ENCODE measurements at regions not wholly inside any gene's neighbourhood (a gene's known extent, or its start where the extent isn't known, plus 50 kb on each side); places are given as distances from the start of the nearest gene placed in this dataset.
"Not testable (repeated sequence)": the region's sequence is repeated elsewhere in the genome, so short reads cannot be mapped to it uniquely, and the experiment has no call there.

DNA sequence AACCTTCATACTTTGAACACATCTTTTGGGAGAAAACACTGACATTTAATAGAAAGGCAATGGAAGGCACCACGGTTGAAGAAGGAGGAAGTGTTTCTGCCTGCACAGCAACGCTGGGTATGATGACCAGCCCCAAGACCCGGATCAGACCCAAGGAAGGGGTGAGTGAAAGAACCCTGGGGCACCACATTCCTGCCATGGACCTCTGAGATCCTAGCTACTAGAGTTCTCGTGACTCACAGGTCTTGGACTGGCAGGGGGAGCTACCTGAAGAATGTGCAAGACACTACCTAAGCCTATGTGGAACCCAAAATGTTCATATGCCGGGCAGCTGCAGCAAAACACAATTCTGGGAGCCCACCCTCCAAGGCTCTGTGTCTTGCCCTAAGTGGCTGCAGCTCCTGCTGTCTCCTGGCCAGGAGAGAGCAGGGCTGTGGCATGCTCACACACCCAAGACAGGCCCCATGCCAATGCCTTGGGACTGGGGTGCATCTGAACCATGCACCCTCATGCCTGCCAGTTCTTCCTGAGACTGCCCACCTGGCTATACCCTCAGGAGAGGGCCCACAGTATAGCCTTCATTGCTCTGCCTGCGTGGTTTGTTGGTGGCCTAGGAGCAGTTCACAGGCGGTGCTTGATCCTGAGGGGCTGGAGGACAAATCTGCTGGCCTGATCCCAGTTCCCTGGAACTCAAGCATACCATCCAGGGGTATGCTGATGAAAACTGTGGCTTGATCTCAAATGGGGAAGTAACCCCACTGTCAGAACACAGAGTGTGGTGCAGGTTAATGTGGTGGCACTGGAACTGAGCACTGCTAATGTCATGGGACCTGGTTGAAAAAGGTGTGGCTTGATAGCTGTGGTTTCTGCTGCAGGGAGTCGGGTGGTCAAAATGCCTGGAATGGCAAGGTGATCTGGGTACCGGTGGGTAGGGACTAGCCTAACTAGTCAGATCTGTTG, 353.3 kb upstream of the ARHGEF26 start:
- Mint-ChIP-seq H3K36me3 (peaks cover 0 to 7% (median 2%) of the 10 kb centered on the region in 3 donors), H3K9me3 (peaks cover 0 to 19% (median 10%) of the 10 kb centered on the region in 9 donors), H3K27me3 (peaks cover 1 to 22% (median 4%) of the 10 kb centered on the region in 5 donors), H3K4me3 (no peak overlapping the region), H3K27ac (peak overlapping the region in 1 of 10 donors; percentile 23), H3K4me1 (peaks cover 0 to 7% (median 3%) of the 10 kb centered on the region in 4 donors)
- ATAC-seq (no peak), DNase-seq (no peak)
- POLR2A ChIA-PET: interaction anchor here (1.8 kb wide), 1 partner anchor 478 kb away, joined by 6 read pairs; no protein-coding TSS in a partner anchor

DNA sequence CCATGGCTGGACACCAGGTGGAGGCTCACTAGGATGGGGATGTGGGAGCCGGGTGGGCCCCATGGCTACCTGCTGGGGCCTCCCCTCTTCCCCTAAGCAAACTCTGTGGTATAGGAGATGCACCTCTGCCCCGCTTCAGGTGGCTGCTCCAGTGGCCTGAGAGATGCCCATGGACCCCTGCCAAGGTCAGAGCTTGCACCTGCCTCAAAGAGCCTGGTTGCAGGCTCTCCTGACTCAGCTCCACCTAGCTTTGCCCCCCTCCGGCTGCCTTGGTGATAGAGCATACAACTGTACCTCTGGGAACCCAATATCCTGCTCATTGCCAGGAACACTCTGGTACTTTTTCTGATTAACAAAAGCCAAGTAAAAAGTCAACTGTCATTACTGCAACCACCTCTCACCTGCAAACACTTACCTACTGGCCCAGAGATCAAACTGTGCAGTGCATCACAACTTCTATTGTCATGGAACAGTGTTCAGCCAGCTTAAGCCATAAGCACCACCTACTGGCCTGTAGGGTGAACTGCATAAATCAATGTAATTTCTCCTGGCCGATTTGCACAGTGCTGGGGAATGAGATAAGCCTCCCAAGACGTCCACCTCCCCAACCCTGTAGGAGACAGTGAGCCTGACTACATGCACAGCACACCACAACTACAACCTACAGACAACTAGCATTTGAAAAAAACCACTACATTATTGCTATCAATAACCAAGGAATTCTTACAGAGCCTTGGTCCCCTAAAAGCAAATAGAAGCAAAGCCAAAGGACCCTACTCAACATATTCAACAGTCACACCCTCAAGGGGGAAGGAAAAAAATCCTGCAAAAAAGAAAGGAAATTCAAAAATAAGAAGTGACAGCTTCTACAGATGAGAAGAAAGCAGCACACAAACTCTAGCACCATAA, 352.4 kb upstream of the ARHGEF26 start:
- peak in 9 of 10 donors; percentile 17 to 73 (median 52) for DNase-seq
- H3K27ac Mint-ChIP-seq: peak overlapping the region in 2 of 10 donors; percentile 23 to 24
- peaks cover 0 to 19% (median 10%) of the 10 kb centered on the region in 9 donors for H3K9me3 Mint-ChIP-seq
- peaks cover 0 to 7% (median 2%) of the 10 kb centered on the region in 3 donors for H3K36me3 Mint-ChIP-seq
- peaks cover 0 to 7% (median 3%) of the 10 kb centered on the region in 4 donors for H3K4me1 Mint-ChIP-seq
- H3K4me3 Mint-ChIP-seq: no peak overlapping the region
- H3K27me3 Mint-ChIP-seq: peaks cover 1 to 22% (median 4%) of the 10 kb centered on the region in 5 donors
- POLR2A ChIA-PET: interaction anchor here (0.6 to 1.8 kb wide), 2 partner anchors 478 to 605 kb away, joined by 4 to 6 read pairs; no protein-coding TSS in a partner anchor
- peak; percentile 86 for ATAC-seq

DNA sequence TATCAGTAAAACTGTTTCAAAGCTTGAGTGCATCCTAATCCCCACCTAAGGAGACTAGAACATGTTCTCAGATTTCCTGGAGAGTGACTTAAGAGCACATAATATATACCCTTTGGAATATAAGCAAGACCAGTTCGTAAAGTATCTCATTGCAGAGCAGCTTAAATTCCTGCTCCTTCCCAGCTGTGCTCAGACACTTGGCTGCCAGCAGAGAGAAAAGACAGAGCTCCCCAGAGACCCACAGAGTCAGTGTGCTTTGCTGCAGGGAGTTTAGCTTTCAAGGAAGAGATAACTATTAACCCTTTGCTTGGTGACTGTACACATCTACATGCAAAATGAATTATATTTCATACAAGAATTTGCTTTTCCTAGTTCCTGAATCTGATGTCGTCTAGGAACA, 338.1 kb upstream of the ARHGEF26 start:
- no peak for DNase-seq
- Mint-ChIP-seq H3K4me3 (no peak overlapping the region), H3K27ac (no peak overlapping the region), H3K9me3 (no peaks in the 10 kb centered on the region), H3K36me3 (no peaks in the 10 kb centered on the region), H3K4me1 (no peaks in the 10 kb centered on the region), H3K27me3 (peaks cover 0 to 14% (median 3%) of the 10 kb centered on the region in 5 donors)
- POLR2A ChIA-PET: no interaction called here
- ATAC-seq: no peak

DNA sequence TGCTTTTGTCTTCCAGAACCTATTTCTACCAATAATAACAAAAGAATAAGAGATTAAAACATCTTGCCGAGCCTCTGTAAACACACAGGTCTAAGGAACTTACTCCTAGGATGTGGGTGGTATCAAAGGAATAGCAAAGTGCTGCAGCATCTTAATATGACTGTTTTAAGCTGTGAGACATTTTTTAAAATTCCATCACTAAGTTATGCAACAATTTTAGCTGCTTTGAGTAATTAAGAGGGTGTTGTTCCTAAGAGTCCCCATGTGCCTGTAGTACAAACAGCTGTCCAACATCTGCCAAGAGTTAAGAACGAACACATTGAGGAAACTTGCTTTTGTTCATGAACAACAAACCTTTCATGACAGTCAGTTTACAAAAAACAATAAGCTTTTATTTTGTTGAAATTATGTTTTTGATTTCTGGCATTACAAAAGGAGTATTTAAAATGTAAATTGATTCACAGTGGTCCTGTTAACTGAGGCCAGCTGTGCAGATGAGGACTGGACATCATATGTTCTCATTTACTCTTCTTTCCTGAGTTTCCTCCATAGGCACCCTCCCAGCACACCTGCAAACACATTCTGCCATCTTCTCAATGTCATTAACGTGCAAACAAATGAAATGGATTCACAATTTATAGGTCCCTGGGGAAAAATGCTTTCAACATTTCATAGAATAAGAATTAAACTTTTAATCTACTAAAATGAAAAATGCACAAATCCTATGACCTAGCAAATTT, 337.3 kb upstream of the ARHGEF26 start:
- no peak for DNase-seq
- ATAC-seq: no peak
- H3K27ac Mint-ChIP-seq: no peak overlapping the region
- no peaks in the 10 kb centered on the region for H3K4me1 Mint-ChIP-seq
- H3K36me3 Mint-ChIP-seq: no peaks in the 10 kb centered on the region
- H3K9me3 Mint-ChIP-seq: no peaks in the 10 kb centered on the region
- peaks cover 0 to 14% (median 3%) of the 10 kb centered on the region in 5 donors for H3K27me3 Mint-ChIP-seq
- POLR2A ChIA-PET: no interaction called here
- no peak overlapping the region for H3K4me3 Mint-ChIP-seq

DNA sequence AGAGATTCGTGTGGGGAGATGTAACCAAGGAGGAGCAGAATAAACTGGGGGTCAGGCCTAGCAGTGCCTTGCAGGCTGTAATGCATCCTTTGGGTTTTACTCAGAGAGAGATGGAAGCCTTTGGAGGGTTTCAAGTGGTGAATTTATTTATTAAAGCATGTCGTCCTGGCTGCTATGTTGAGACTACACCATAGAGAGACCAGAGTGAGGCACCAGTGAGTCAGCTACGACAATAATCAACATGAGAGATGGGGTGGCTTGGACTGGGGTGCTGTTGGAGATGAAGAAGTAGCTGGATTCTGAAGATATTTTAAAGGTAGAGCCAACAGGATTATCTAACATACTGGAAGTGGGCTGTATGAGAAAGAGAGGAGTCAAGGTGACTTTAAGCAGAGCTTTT, 335.3 kb upstream of the ARHGEF26 start:
- POLR2A ChIA-PET: no interaction called here
- peaks cover 0 to 2% (median 0%) of the 10 kb centered on the region in 9 donors for H3K9me3 Mint-ChIP-seq

DNA sequence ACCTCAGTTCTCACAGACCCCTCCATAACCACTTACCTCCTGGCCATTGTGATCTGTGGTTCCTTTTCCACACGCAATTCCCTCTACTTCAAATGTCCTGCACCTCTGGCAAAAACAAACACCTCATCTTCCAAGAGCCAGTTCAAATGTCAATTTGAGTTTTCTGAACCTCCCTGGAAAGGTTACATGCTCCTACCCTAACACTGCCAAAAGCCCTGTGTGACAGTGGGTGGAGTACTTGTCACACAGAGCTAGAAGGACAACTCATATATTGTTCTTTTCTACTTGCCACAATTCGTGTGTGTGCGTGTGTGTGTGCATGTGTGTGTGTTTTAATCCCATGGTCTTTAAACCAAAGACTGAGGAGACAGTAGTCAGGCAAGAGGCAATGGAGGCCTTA, 331.8 kb upstream of the ARHGEF26 start:
- Mint-ChIP-seq H3K27ac (no peak overlapping the region), H3K27me3 (peaks cover 0 to 11% (median 7%) of the 10 kb centered on the region in 5 donors), H3K9me3 (peaks cover 0 to 9% (median 2%) of the 10 kb centered on the region in 9 donors), H3K36me3 (peaks cover 0 to 14% (median 3%) of the 10 kb centered on the region in 3 donors), H3K4me3 (no peak overlapping the region), H3K4me1 (no peaks in the 10 kb centered on the region)
- POLR2A ChIA-PET: no interaction called here
- no peak for ATAC-seq
- no peak for DNase-seq

More for the DNA sequence above, 335.3 kb upstream of the ARHGEF26 start:
- DNase-seq (no peak), ATAC-seq (no peak)
- H3K4me1 Mint-ChIP-seq: no peaks in the 10 kb centered on the region
- H3K27me3 Mint-ChIP-seq: peaks cover 0 to 10% (median 3%) of the 10 kb centered on the region in 5 donors
- peak overlapping the region in 1 of 10 donors; percentile 35 for H3K27ac Mint-ChIP-seq
- H3K4me3 Mint-ChIP-seq: no peak overlapping the region
- H3K36me3 Mint-ChIP-seq: no peaks in the 10 kb centered on the region

DNA sequence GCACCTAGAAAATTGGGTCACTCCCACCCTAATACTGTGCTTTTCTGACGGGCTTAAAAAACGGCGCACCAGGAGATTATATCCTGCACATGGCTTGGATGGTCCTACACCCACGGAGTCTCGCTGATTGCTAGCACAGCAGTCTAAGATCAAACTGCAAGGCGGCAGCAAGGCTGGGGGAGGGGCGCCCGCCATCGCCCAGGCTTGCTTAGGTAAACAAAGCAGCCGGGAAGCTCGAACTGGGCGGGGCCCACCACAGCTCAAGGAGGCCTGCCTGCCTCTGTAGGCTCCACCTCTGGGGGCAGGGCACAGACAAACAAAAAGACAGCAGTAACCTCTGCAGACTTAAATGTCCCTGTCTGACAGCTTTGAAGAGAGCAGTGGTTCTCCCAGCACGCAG, 324.1 kb upstream of the ARHGEF26 start:
- H3K4me1 Mint-ChIP-seq, ATAC-seq, H3K4me3 Mint-ChIP-seq, H3K27ac Mint-ChIP-seq, POLR2A ChIA-PET, DNase-seq: not testable (repeated sequence)
- Mint-ChIP-seq H3K27me3 (peaks cover 5 to 12% (median 8%) of the 10 kb centered on the region in 5 donors), H3K9me3 (peaks cover 0 to 11% (median 3%) of the 10 kb centered on the region in 9 donors), H3K36me3 (peaks cover 2 to 18% (median 3%) of the 10 kb centered on the region in 3 donors)

DNA sequence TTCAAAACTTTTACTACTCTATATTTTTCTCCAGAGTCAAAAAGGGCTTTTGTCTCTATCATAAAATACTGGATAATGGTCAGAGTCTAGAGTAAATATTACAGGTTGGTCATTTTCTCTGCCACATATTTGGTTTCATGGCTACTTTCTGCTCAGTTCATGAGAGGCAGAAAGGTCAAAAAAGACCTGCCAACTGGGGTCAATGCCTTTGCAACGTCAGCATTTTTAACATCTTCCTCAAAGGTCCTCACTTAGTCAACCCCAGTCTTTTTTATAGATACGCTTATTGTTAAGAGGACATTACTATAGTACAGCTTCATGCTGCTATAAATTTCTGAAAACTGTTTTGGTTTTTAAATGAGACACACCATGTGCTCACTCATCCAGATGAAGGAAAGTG, 312.1 kb upstream of the ARHGEF26 start:
- Mint-ChIP-seq H3K27me3 (peaks cover 3 to 18% (median 7%) of the 10 kb centered on the region in 5 donors), H3K36me3 (no peaks in the 10 kb centered on the region), H3K9me3 (no peaks in the 10 kb centered on the region), H3K27ac (no peak overlapping the region), H3K4me1 (no peaks in the 10 kb centered on the region), H3K4me3 (no peak overlapping the region)
- POLR2A ChIA-PET: no interaction called here
- no peak for ATAC-seq
- no peak for DNase-seq

DNA sequence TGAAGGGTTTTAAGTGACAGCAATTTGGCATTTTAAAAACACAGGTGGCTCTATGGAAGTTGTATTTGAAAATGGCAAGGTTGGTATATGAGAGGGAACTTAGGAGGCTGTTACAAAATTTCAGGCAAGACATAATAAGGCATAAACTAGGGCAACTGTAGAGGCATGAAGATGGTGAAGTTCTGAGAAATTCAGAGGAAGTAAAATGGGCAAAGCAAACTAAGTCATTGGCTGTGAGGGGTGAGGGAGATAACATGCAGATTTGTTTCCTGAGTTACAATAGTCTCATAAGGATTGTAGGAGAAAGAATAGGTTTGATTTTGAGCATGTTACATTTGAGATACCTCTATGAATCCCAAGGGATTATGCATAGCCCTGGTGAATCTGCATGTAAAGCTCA, 302.9 kb upstream of the ARHGEF26 start:
- Mint-ChIP-seq H3K4me1 (no peaks in the 10 kb centered on the region), H3K27ac (no peak overlapping the region), H3K36me3 (no peaks in the 10 kb centered on the region), H3K27me3 (peaks cover 0 to 2% (median 0%) of the 10 kb centered on the region in 5 donors), H3K9me3 (peaks cover 0 to 2% (median 0%) of the 10 kb centered on the region in 9 donors), H3K4me3 (no peak overlapping the region)
- ATAC-seq (peak in 1 of 2 donors; percentile 12), DNase-seq (no peak)
- POLR2A ChIA-PET: no interaction called here

DNA sequence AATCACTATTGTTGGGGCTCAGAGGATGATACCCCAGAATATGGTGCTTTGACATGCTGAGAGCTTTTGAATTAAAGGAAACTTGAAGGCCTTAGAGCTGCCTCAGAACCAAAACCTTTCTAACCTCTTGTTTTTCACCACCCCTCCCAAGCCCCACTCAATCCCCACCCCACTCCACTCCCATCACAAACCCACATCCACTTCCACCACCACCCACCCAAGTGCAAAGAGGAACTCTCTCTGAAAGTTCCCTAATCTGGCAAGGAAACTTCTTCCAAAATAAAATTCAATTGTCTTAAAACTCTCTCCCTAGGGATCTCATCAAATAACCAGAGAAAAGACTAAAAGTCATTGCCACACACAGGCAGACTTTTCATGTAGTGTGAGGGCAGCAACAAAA, 301.2 kb upstream of the ARHGEF26 start:
- Mint-ChIP-seq H3K4me1 (no peaks in the 10 kb centered on the region), H3K9me3 (peaks cover 0 to 9% (median 0%) of the 10 kb centered on the region in 9 donors), H3K27me3 (no peaks in the 10 kb centered on the region), H3K4me3 (no peak overlapping the region), H3K36me3 (no peaks in the 10 kb centered on the region), H3K27ac (no peak overlapping the region)
- POLR2A ChIA-PET: no interaction called here
- ATAC-seq: no peak
- DNase-seq: no peak

DNA sequence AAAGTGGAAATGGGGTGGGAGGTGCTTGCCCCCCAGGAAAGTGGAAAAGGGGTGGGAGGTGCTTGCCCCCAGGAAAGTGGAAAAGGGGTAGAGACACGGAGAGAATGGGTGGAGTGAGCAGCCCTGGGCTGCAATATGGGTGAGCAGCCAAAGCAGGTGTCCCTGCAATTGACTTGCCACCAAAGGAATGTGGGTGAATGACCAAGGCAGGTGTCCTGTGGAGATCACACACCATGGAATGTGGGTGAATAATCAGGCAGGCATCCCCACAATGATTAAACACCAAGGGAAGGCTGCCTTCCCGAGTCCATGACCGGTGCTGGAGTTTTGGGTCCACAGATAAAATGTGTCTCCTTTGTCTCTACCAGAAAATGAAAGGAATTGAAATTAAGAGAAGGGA, 292.8 kb upstream of the ARHGEF26 start:
- POLR2A ChIA-PET, H3K36me3 Mint-ChIP-seq, H3K4me3 Mint-ChIP-seq, H3K4me1 Mint-ChIP-seq, ATAC-seq, DNase-seq, H3K27ac Mint-ChIP-seq: not testable (repeated sequence)
- H3K27me3 Mint-ChIP-seq: peaks cover 0 to 33% (median 7%) of the 10 kb centered on the region in 5 donors
- peaks cover 0 to 20% (median 0%) of the 10 kb centered on the region in 9 donors for H3K9me3 Mint-ChIP-seq

DNA sequence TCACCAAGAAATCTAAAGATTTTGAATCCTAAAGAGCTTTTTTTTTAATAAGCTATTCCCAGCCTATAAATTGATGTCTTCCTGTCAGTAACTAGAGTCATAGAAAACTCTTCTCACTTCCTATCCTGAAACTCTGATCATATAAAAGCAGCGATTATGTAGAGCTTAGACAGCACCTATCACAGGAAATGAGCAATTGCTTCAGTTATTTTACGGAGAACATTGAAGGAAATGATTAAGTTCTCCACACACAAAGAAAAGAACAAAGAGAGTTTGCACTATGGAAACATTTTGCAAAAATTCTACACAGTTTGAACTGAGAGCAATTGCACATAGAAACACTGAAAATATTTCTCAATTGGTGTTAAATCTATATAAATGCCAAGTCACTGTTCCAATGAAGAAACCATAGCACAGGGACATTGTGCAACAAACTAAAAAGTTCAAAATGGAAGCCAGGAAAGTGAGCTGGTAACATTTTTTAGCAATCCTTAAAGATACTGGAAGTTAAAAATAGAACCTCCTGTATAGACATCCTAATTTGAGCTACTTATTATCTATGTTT, 291.5 kb upstream of the ARHGEF26 start:
- peaks cover 0 to 2% (median 0%) of the 10 kb centered on the region in 4 donors for H3K4me1 Mint-ChIP-seq
- peaks cover 0 to 14% (median 0%) of the 10 kb centered on the region in 9 donors for H3K9me3 Mint-ChIP-seq
- peaks cover 0 to 33% (median 7%) of the 10 kb centered on the region in 5 donors for H3K27me3 Mint-ChIP-seq
- ATAC-seq: no peak
- no peak overlapping the region for H3K27ac Mint-ChIP-seq
- POLR2A ChIA-PET: no interaction called here
- no peak for DNase-seq
- no peak overlapping the region for H3K4me3 Mint-ChIP-seq
- H3K36me3 Mint-ChIP-seq: no peaks in the 10 kb centered on the region
